ENCODE measurements at regions not wholly inside any gene's neighbourhood (a gene's known extent, or its start where the extent isn't known, plus 50 kb on each side); places are given as distances from the start of the nearest gene placed in this dataset.

GRCh38 chr12:78711954-78712353 is 152.6 kb upstream of the SYT1 start:
- DNase-seq = no peak

GRCh38 chr12:78712834-78713481 is 151.6 kb upstream of the SYT1 start:
- no peak for DNase-seq

GRCh38 chr12:78719721-78720120 is 144.9 kb upstream of the SYT1 start:
- DNase-seq = no peak

- DNase-seq = no peak
Observed at GRCh38 chr12:78721906-78722305, 142.7 kb upstream of the SYT1 start.

GRCh38 chr12:78725033-78725432 is 139.5 kb upstream of the SYT1 start:
- no peak for DNase-seq

- DNase-seq = peak; percentile 56
Observed at GRCh38 chr12:78725951-78726580, 138.5 kb upstream of the SYT1 start.

GRCh38 chr12:78726854-78727253 is 137.7 kb upstream of the SYT1 start:
- no peak for DNase-seq

- DNase-seq = no peak
Observed at GRCh38 chr12:78732481-78732880, 132.1 kb upstream of the SYT1 start.

GRCh38 chr12:78739653-78740052 is 124.9 kb upstream of the SYT1 start:
- no peak for DNase-seq

GRCh38 chr12:78746001-78746400 is 118.6 kb upstream of the SYT1 start:
- DNase-seq = peak; percentile 53

- DNase-seq = no peak
Observed at GRCh38 chr12:78753058-78753457, 111.5 kb upstream of the SYT1 start.

- no peak for DNase-seq
Observed at GRCh38 chr12:78756936-78757335, 107.6 kb upstream of the SYT1 start.

- DNase-seq = no peak
Observed at GRCh38 chr12:78759367-78759766, 105.2 kb upstream of the SYT1 start.

GRCh38 chr12:78760906-78761305 is 103.7 kb upstream of the SYT1 start:
- DNase-seq = no peak

- DNase-seq = no peak
Observed at GRCh38 chr12:78764913-78765312, 99.7 kb upstream of the SYT1 start.

GRCh38 chr12:78767264-78767981 is 97.2 kb upstream of the SYT1 start:
- no peak for DNase-seq

- no peak for DNase-seq
Observed at GRCh38 chr12:78778339-78778738, 86.2 kb upstream of the SYT1 start.

- no peak for DNase-seq
Observed at GRCh38 chr12:78787576-78787975, 77.0 kb upstream of the SYT1 start.

GRCh38 chr12:78790148-78790547 is 74.4 kb upstream of the SYT1 start:
- DNase-seq = no peak

GRCh38 chr12:78792052-78792698 is 72.4 kb upstream of the SYT1 start:
- no peak for DNase-seq

GRCh38 chr12:78793491-78793890 is 71.1 kb upstream of the SYT1 start:
- no peak for DNase-seq

- no peak for DNase-seq
Observed at GRCh38 chr12:78793982-78794381, 70.6 kb upstream of the SYT1 start.

GRCh38 chr12:78795934-78796445 is 68.6 kb upstream of the SYT1 start:
- no peak for DNase-seq
